K562 (cell line): ENCODE measurements at regions not wholly inside any gene's neighbourhood (a gene's known extent, or its start where the extent isn't known, plus 50 kb on each side); places are given as distances from the start of the nearest gene placed in this dataset.

Source experiments
- ATAC-seq: fragments of 200-7000 bp; cut with Tn5 transposase; 3 replicates; pipeline ENCODE4 v1.9.1; 2020; ENCODE audit warnings: moderate library complexity
- BruUV-seq: library from RNA; stranded (reverse); fragments of 400-500 nt; replicated peaks from 2 replicates; lab custom pipeline; 2021; lab: Mats Ljungman, UMichigan
- CTCF ChIA-PET: fragments of 300-600 bp; formaldehyde crosslinking; extraction: SDS; loops from one replicate; lab custom pipeline; 2021; ENCODE audit warnings: low intra/inter-chr PET ratio; lab: Yijun Ruan, JAX
- POLR2A ChIA-PET: fragments of 300-600, 350-650 bp; sonication (Branson Sonifier 250); formaldehyde crosslinking; extraction: SDS; loops from one replicate; lab custom pipeline; 2021; ENCODE audit warnings: antibody characterized with exemption, inconsistent platforms; lab: Yijun Ruan, JAX
- DNase-seq, 4 experiments: peaks; one replicate each; pipeline versions ENCODE4 v3.0.0 to v3.0.0-alpha.2; 2011 to 2018; ENCODE audit warnings: low spot score in 3 of 4, mixed read lengths in 3 of 4; ENCODE audit errors: extremely low read depth in 1 of 4
- FAIRE-seq: peaks from 2 replicates; lab custom pipeline; 2011; peaks lifted over from hg19 to GRCh38; lab: Jason Lieb, UNC
- H2AFZ ChIP-seq: 2 replicates; pipeline ENCODE4 v1.6.0; 2011; ENCODE audit warnings: low read depth, low read length, control low read depth, inconsistent platforms
- H3K27ac ChIP-seq: fragments of 200-600 bp; 3 replicates; pipeline ENCODE4 v1.8.0; 2011; ENCODE audit warnings: low read depth, mild to moderate bottlenecking, control low read depth, inconsistent platforms, low read length, moderate library complexity, mixed read lengths; ENCODE audit errors: extremely low read depth
- H3K27me3 ChIP-seq, 2 experiments: fragments of 300-600 bp in 1 of 2; 2 replicates in 1 of 2; 3 replicates in 1 of 2; pipeline versions ENCODE4 v1.6.0 to v1.8.0; 2011; ENCODE audit warnings: inconsistent platforms in 2 of 2, low read length in 2 of 2, mild to moderate bottlenecking in 1 of 2, mixed read lengths in 1 of 2, moderate library complexity in 1 of 2; ENCODE audit not compliant: control insufficient read depth in 2 of 2, insufficient read depth in 2 of 2
- H3K36me3 ChIP-seq: fragments of 300-600 bp; 3 replicates; pipeline ENCODE4 v1.8.0; 2011; ENCODE audit warnings: mild to moderate bottlenecking, low read length, inconsistent platforms; ENCODE audit not compliant: control insufficient read depth, insufficient read depth
- H3K4me1 ChIP-seq, 2 experiments: fragments of 200-600 bp in 1 of 2; replicated peaks in 1 of 2; 2 replicates in 1 of 2; 3 replicates in 1 of 2; pipeline versions ENCODE4 v1.5.1 to v1.8.0; 2011; ENCODE audit warnings: inconsistent platforms in 2 of 2, low read length in 2 of 2, mild to moderate bottlenecking in 1 of 2, mixed read lengths in 1 of 2, moderate library complexity in 1 of 2; ENCODE audit not compliant: control insufficient read depth in 2 of 2, insufficient read depth in 2 of 2
- H3K4me2 ChIP-seq: 2 replicates; pipeline ENCODE4 v1.6.1; 2011; ENCODE audit warnings: low read length, control low read depth, inconsistent platforms, mixed read lengths; ENCODE audit not compliant: insufficient read depth
- H3K4me3 ChIP-seq: fragments of 200-600 bp; sonication (generic), shearing (Covaris generic); 2 replicates; pipeline ENCODE4 v1.5.1; 2016; ENCODE audit warnings: control low read depth, inconsistent platforms
- H3K79me2 ChIP-seq: fragments of 200-600 bp; 3 replicates; pipeline ENCODE4 v1.8.0; 2011; ENCODE audit warnings: low read length, inconsistent platforms; ENCODE audit not compliant: control insufficient read depth, insufficient read depth
- H3K9ac ChIP-seq, 2 experiments: 2 replicates each; pipeline versions ENCODE4 v1.6.0 to v1.6.1; 2011; ENCODE audit warnings: low read depth in 2 of 2, low read length in 2 of 2, control low read depth in 1 of 2, inconsistent platforms in 1 of 2, mild to moderate bottlenecking in 1 of 2, mixed read lengths in 1 of 2; ENCODE audit not compliant: insufficient read depth in 1 of 2
- H3K9me1 ChIP-seq: one replicate; pipeline ENCODE4 v1.6.0; 2011; ENCODE audit warnings: inconsistent platforms, mild to moderate bottlenecking, low read length, moderate library complexity; ENCODE audit not compliant: control insufficient read depth, insufficient read depth
- H3K9me3 ChIP-seq: replicated peaks from 2 replicates; pipeline ENCODE4 v1.5.1; 2011; ENCODE audit warnings: low read depth, low read length, inconsistent platforms; ENCODE audit not compliant: control insufficient read depth, insufficient read depth
- H4K20me1 ChIP-seq: replicated peaks from 2 replicates; pipeline ENCODE4 v1.6.1; 2011; ENCODE audit warnings: low read length, inconsistent platforms, mixed read lengths; ENCODE audit not compliant: control insufficient read depth, insufficient read depth
- GATA2 ChIP-seq: sonication (generic); formaldehyde crosslinking; IDR thresholded peaks from 2 replicates; pipeline ENCODE4 v1.4.0; 2020; ENCODE audit warnings: mild to moderate bottlenecking, missing genetic modification reagents
- MXI1 ChIP-seq: IDR thresholded peaks from 2 replicates; pipeline ENCODE4 v1.6.1; 2011; ENCODE audit warnings: low read depth, mild to moderate bottlenecking, improper control_type of control experiment, low read length
- NFIC ChIP-seq: fragments of 450-650 bp; IDR thresholded peaks from 2 replicates; pipeline ENCODE4 v1.6.1; 2017; ENCODE audit warnings: mild to moderate bottlenecking, inconsistent platforms
- NFRKB ChIP-seq: fragments of 450-650 bp; IDR thresholded peaks from 2 replicates; pipeline ENCODE4 v1.6.1; 2016; ENCODE audit warnings: low read depth
- PCBP1 ChIP-seq: fragments of 200-400 bp; formaldehyde crosslinking; IDR thresholded peaks from 2 replicates; pipeline ENCODE4 v1.6.1; 2018; ENCODE audit warnings: mild to moderate bottlenecking, low read depth, low read length; ENCODE audit not compliant: poor library complexity, severe bottlenecking
- PHB2 ChIP-seq: fragments of 450-650 bp; IDR thresholded peaks from 2 replicates; pipeline ENCODE4 v1.6.1; 2017; ENCODE audit warnings: low read depth
- RFX5 ChIP-seq: IDR thresholded peaks from 2 replicates; pipeline ENCODE4 v1.6.1; 2011; ENCODE audit warnings: low read depth, mild to moderate bottlenecking, improper control_type of control experiment, low read length
- SPI1 ChIP-seq: IDR thresholded peaks from 2 replicates; pipeline ENCODE4 v1.6.1; 2011; ENCODE audit warnings: low read depth, low read length, control low read depth, borderline replicate concordance
- TCF7L2 ChIP-seq: fragments of 150-350 bp; IDR thresholded peaks from 2 replicates; pipeline ENCODE4 v1.6.1; 2016; ENCODE audit warnings: low read depth, mild to moderate bottlenecking, low read length, moderate library complexity
- ZNF561 ChIP-seq: fragments of 450-650 bp; formaldehyde crosslinking; conservative IDR thresholded peaks from 2 replicates; pipeline ENCODE4 v1.4.0; 2020; ENCODE audit warnings: mild to moderate bottlenecking, moderate library complexity
- ZNF830 ChIP-seq: fragments of 250-450 bp; sonication (Bioruptor Pico); IDR thresholded peaks from 2 replicates; pipeline ENCODE4 v1.5.0; 2021; ENCODE audit warnings: mild to moderate bottlenecking
- WGBS: fragments of 100-300 bp; shearing (Covaris generic); methylation state at CpG from one replicate; pipeline ENCODE4 v1.1.6; 2016; ENCODE audit warnings: low coverage, mixed read lengths; ENCODE audit not compliant: insufficient coverage; ENCODE audit errors: missing lambda C conversion rate; 5-methylcytosine and 5-hydroxymethylcytosine counted together
- in situ Hi-C: fragments of 300-500 bp; cut with MboI; formaldehyde crosslinking; loops from 4 replicates; pipeline ENCODE4 v1.15.0; 2018; ENCODE audit warnings: inconsistent platforms, mixed read lengths
- intact Hi-C: fragments of 100-400 bp; cut with micrococcal nuclease; formaldehyde crosslinking; loops from 2 replicates; pipeline ENCODE4 v1.14.2; 2022
- TF ChIP-seq, protein P1 (sequence below), 2 experiments: fragments of 450-650 bp; IDR thresholded peaks; 2 replicates each; pipeline ENCODE4 v1.6.1; 2018; ENCODE audit warnings: mild to moderate bottlenecking in 2 of 2, low read depth in 1 of 2; ENCODE audit not compliant: partially characterized antibody in 2 of 2
- TF ChIP-seq, protein P2 (sequence below): fragments of 250-450 bp; sonication (Bioruptor Pico); IDR thresholded peaks from 2 replicates; pipeline ENCODE4 v1.4.0; 2020
- TF ChIP-seq, protein P3 (sequence below), 2 experiments: fragments of 450-650 bp; IDR thresholded peaks; 2 replicates each; pipeline ENCODE4 v1.6.1; 2016

DNA sequence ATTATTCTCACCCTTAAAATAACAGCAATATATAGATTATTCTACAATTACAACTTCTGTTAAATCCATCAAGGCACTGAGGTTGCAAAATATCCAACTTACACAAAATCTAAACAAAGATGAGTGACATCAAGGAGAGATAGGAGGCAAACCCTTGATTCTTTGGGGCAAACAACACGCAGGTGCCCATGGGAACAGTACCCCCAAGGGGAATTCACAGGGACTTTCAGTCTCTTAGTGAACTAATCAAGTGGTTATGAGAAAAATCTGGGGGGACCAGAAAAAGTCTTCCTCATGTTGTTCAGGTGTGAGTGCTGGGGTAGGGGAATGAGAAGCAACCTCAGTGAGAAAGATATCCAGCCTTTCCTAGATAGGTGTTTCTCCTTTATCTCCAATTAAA is 1107.9 kb downstream of the PLA2G4A start:
- BruUV-seq: no TSS peak
- DNase-seq (no peak), FAIRE-seq (no peak), ATAC-seq (no peak)
- Histone ChIP-seq H3K4me3 (no peak overlapping the region), H3K9ac (no peak overlapping the region), H3K27ac (no peak overlapping the region), H3K4me1 (no peaks in the 10 kb centered on the region), H3K9me3 (no peaks in the 10 kb centered on the region), H2AFZ (no peak overlapping the region), H3K27me3 (no peaks in the 10 kb centered on the region), H3K79me2 (no peaks in the 10 kb centered on the region), H3K36me3 (no peaks in the 10 kb centered on the region), H3K4me2 (no peak overlapping the region), H3K9me1 (no peaks in the 10 kb centered on the region), H4K20me1 (no peaks in the 10 kb centered on the region)
- in situ Hi-C loops: no loop called here
- intact Hi-C loops: no loop called here
- ChIA-PET POLR2A (no interaction called here), CTCF (no interaction called here)
- WGBS: 7% methylated on average over 1 of the region's 1 CpG
- no peak for TF ChIP-seq ZNF561 (CRISPR knock-in tag)
- TF ChIP-seq, protein P1, sequence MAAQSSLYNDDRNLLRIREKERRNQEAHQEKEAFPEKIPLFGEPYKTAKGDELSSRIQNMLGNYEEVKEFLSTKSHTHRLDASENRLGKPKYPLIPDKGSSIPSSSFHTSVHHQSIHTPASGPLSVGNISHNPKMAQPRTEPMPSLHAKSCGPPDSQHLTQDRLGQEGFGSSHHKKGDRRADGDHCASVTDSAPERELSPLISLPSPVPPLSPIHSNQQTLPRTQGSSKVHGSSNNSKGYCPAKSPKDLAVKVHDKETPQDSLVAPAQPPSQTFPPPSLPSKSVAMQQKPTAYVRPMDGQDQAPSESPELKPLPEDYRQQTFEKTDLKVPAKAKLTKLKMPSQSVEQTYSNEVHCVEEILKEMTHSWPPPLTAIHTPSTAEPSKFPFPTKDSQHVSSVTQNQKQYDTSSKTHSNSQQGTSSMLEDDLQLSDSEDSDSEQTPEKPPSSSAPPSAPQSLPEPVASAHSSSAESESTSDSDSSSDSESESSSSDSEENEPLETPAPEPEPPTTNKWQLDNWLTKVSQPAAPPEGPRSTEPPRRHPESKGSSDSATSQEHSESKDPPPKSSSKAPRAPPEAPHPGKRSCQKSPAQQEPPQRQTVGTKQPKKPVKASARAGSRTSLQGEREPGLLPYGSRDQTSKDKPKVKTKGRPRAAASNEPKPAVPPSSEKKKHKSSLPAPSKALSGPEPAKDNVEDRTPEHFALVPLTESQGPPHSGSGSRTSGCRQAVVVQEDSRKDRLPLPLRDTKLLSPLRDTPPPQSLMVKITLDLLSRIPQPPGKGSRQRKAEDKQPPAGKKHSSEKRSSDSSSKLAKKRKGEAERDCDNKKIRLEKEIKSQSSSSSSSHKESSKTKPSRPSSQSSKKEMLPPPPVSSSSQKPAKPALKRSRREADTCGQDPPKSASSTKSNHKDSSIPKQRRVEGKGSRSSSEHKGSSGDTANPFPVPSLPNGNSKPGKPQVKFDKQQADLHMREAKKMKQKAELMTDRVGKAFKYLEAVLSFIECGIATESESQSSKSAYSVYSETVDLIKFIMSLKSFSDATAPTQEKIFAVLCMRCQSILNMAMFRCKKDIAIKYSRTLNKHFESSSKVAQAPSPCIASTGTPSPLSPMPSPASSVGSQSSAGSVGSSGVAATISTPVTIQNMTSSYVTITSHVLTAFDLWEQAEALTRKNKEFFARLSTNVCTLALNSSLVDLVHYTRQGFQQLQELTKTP (IDR thresholded peaks at IDR 0.05; ENCODE audit: low read depth in 1 of 2, partially characterized antibody in 2 of 2): no peak
- TF ChIP-seq, protein P2, sequence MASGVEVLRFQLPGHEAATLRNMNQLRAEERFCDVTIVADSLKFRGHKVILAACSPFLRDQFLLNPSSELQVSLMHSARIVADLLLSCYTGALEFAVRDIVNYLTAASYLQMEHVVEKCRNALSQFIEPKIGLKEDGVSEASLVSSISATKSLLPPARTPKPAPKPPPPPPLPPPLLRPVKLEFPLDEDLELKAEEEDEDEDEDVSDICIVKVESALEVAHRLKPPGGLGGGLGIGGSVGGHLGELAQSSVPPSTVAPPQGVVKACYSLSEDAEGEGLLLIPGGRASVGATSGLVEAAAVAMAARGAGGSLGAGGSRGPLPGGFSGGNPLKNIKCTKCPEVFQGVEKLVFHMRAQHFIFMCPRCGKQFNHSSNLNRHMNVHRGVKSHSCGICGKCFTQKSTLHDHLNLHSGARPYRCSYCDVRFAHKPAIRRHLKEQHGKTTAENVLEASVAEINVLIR: no peak
- TF ChIP-seq, protein P3, sequence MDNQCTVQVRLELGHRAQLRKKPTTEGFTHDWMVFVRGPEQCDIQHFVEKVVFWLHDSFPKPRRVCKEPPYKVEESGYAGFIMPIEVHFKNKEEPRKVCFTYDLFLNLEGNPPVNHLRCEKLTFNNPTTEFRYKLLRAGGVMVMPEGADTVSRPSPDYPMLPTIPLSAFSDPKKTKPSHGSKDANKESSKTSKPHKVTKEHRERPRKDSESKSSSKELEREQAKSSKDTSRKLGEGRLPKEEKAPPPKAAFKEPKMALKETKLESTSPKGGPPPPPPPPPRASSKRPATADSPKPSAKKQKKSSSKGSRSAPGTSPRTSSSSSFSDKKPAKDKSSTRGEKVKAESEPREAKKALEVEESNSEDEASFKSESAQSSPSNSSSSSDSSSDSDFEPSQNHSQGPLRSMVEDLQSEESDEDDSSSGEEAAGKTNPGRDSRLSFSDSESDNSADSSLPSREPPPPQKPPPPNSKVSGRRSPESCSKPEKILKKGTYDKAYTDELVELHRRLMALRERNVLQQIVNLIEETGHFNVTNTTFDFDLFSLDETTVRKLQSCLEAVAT (IDR thresholded peaks at IDR 0.05): no peak
- TF ChIP-seq ZNF830 (CRISPR knock-in tag): no peak
- TF ChIP-seq GATA2 (CRISPR knock-in tag): no peak
- no peak for TF ChIP-seq NFIC
- TF ChIP-seq MXI1: no peak
- TF ChIP-seq SPI1: no peak
- TF ChIP-seq TCF7L2: no peak
- no peak for TF ChIP-seq PCBP1
- no peak for TF ChIP-seq NFRKB
- TF ChIP-seq PHB2: no peak
- no peak for TF ChIP-seq RFX5
